PC-3 (cell line): ENCODE measurements at regions not wholly inside any gene's neighbourhood (a gene's known extent, or its start where the extent isn't known, plus 50 kb on each side); places are given as distances from the start of the nearest gene placed in this dataset.

ENCODE experiments used
- ATAC-seq: fragments of 200-7000 bp; cut with Tn5 transposase; 2 replicates; pipeline ENCODE4 v1.9.1; 2020; ENCODE audit warnings: mild to moderate bottlenecking, moderate library complexity
- BruUV-seq: library from RNA; stranded (reverse); fragments of 400-500 nt; replicated peaks from 2 replicates; lab custom pipeline; 2021; lab: Mats Ljungman, UMichigan
- CTCF ChIA-PET: fragments of 300-600 bp; sonication (Branson Sonifier 250); formaldehyde crosslinking; loops from one replicate; lab custom pipeline; 2022; ENCODE audit warnings: antibody characterized with exemption; lab: Charles Lee
- POLR2A ChIA-PET: fragments of 300-600 bp; sonication (Branson Sonifier 250); formaldehyde crosslinking; loops from one replicate; lab custom pipeline; 2022; ENCODE audit warnings: antibody characterized with exemption; ENCODE audit not compliant: unreplicated experiment; lab: Charles Lee
- DNase-seq: peaks from one replicate; pipeline ENCODE4 v3.0.0-alpha.2; 2015
- H2AFZ ChIP-seq: fragments of 300-600 bp; sonication (generic); 2 replicates; pipeline ENCODE4 v1.6.0; 2016; ENCODE audit warnings: antibody characterized with exemption, low read length
- H3F3A ChIP-seq: fragments of 300-600 bp; sonication (generic); one replicate; pipeline ENCODE4 v1.6.0; 2017; ENCODE audit warnings: antibody characterized with exemption, low read length, control low read depth, mild to moderate bottlenecking; ENCODE audit not compliant: unreplicated experiment
- H3K27ac ChIP-seq: fragments of 300-600 bp; sonication (generic); 2 replicates; pipeline ENCODE4 v1.5.1; 2016; ENCODE audit warnings: mild to moderate bottlenecking, low read length
- H3K27me3 ChIP-seq: fragments of 300-600 bp; sonication (generic); 2 replicates; pipeline ENCODE4 v1.6.1; 2016; ENCODE audit warnings: low read length, mixed read lengths
- H3K36me3 ChIP-seq: fragments of 300-600 bp; sonication (generic); 2 replicates; pipeline ENCODE4 v1.6.1; 2016; ENCODE audit warnings: low read depth, mixed run types, low read length, mixed read lengths
- H3K4me1 ChIP-seq: fragments of 300-600 bp; sonication (generic); 2 replicates; pipeline ENCODE4 v1.5.1; 2016; ENCODE audit warnings: low read length; ENCODE audit not compliant: insufficient read depth
- H3K4me2 ChIP-seq: fragments of 300-600 bp; sonication (generic); 2 replicates; pipeline ENCODE4 v1.6.0; 2016; ENCODE audit warnings: low read length
- H3K4me3 ChIP-seq: fragments of 300-600 bp; sonication (generic); 2 replicates; pipeline ENCODE4 v1.5.1; 2016; ENCODE audit warnings: mild to moderate bottlenecking, low read length, mixed read lengths
- H3K79me2 ChIP-seq: fragments of 300-600 bp; sonication (generic); 2 replicates; pipeline ENCODE4 v1.6.1; 2017; ENCODE audit warnings: low read length, mixed read lengths
- H3K9ac ChIP-seq: fragments of 300-600 bp; sonication (generic); 2 replicates; pipeline ENCODE4 v1.6.0; 2016; ENCODE audit warnings: mild to moderate bottlenecking, low read length
- H3K9me2 ChIP-seq: fragments of 300-600 bp; sonication (generic); replicated peaks from 2 replicates; pipeline ENCODE4 v1.6.1; 2016; ENCODE audit warnings: mixed run types, low read length, mixed read lengths
- H3K9me3 ChIP-seq: fragments of 300-600 bp; sonication (generic); 2 replicates; pipeline ENCODE4 v1.6.1; 2016; ENCODE audit warnings: low read length, mixed read lengths
- H4K20me1 ChIP-seq: fragments of 300-600 bp; sonication (generic); 2 replicates; pipeline ENCODE4 v1.6.1; 2016; ENCODE audit warnings: low read length, mixed read lengths
- CTCF ChIP-seq: fragments of 300-600 bp; sonication (generic); conservative IDR thresholded peaks from 2 replicates; pipeline ENCODE4 v1.5.1; 2017; ENCODE audit warnings: antibody characterized with exemption, low read depth, mild to moderate bottlenecking, low read length
- EZH2 ChIP-seq: fragments of 300-600 bp; sonication (generic); IDR thresholded peaks from one replicate; pipeline ENCODE4 v1.6.1; 2017; ENCODE audit warnings: antibody characterized with exemption, mild to moderate bottlenecking, low read length; ENCODE audit not compliant: unreplicated experiment
- EZH2phosphoT487 ChIP-seq: fragments of 300-600 bp; sonication (generic); IDR thresholded peaks from 2 replicates; pipeline ENCODE4 v1.6.1; 2018; ENCODE audit warnings: mild to moderate bottlenecking, antibody characterized with exemption, low read length, borderline replicate concordance
- intact Hi-C: fragments of 100-400 bp; cut with micrococcal nuclease; formaldehyde crosslinking; loops from 2 replicates; pipeline ENCODE4 v1.9.0; 2023

DNA sequence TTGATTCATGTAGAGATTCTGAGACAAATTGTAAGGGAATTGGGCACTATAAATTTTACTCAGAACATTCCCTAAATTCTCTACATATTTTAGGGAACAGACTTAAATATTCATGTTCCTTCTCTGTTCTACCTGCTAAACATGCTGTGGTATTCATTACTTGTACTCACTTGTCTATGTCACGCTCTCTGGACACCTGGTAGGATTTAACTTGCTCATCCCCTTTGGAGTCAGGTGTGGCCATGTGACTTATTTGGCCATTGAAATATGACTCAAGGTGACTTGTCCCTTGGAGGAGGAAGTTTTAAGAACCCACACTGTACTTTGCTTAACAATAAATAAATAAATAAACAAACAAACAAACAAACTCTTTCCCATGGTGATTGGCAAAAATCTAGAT lies 2258.8 kb upstream of the WWC1 start:
- Histone ChIP-seq H3F3A (no peaks in the 10 kb centered on the region), H4K20me1 (no peaks in the 10 kb centered on the region), H3K27ac (no peak overlapping the region), H3K9me2 (no peaks in the 10 kb centered on the region), H3K9me3 (no peaks in the 10 kb centered on the region), H3K36me3 (no peaks in the 10 kb centered on the region), H3K4me1 (no peaks in the 10 kb centered on the region), H3K9ac (no peak overlapping the region), H3K4me3 (no peak overlapping the region), H3K27me3 (no peaks in the 10 kb centered on the region), H3K4me2 (no peak overlapping the region), H3K79me2 (no peaks in the 10 kb centered on the region), H2AFZ (no peak overlapping the region)
- no TSS peak for BruUV-seq
- ChIA-PET CTCF (no interaction called here), POLR2A (no interaction called here)
- TF ChIP-seq EZH2phosphoT487, result no peak
- TF ChIP-seq CTCF, result no peak
- TF ChIP-seq EZH2, result no peak
- no peak for ATAC-seq
- no peak for DNase-seq
- intact Hi-C loops, result no loop called here

DNA sequence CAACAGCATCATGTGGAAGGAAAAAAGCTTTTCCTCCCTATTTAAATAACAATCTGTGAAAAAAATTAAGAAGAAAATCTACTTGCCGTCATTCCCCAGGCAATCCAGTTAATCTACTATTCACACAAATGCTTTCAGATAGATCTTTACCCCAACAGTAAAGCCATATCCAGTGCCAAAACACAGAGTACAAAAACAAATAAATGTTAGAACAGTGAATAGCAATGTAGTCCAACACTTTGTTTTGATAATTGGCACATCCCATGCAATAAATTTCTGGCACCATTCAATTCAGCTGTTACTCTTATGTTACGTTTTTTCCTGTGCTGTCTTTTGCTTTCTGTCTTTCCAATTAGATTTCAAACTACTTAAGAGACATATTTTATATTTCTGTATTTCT lies 2245.5 kb upstream of the WWC1 start:
- H3K4me3 ChIP-seq, result no peak overlapping the region
- TF ChIP-seq CTCF, result no peak
- TF ChIP-seq EZH2, result no peak
- no peak for TF ChIP-seq EZH2phosphoT487
- peaks cover 9% of the 10 kb centered on the region; the same call in 1 of the 2 replicates for H3K9me3 ChIP-seq
- H3K27me3 ChIP-seq, result no peaks in the 10 kb centered on the region
- no peak for DNase-seq
- BruUV-seq, result no TSS peak
- ChIA-PET POLR2A (no interaction called here), CTCF (no interaction called here)
- H3K36me3 ChIP-seq, result no peaks in the 10 kb centered on the region
- no peaks in the 10 kb centered on the region for H3K9me2 ChIP-seq
- H3K79me2 ChIP-seq, result no peaks in the 10 kb centered on the region
- no peak overlapping the region for H3K9ac ChIP-seq
- no peak for ATAC-seq
- no peaks in the 10 kb centered on the region for H3K4me1 ChIP-seq
- intact Hi-C loops, result no loop called here
- no peaks in the 10 kb centered on the region for H3F3A ChIP-seq
- H3K4me2 ChIP-seq, result no peak overlapping the region
- H3K27ac ChIP-seq, result no peak overlapping the region
- no peaks in the 10 kb centered on the region for H4K20me1 ChIP-seq
- no peak overlapping the region for H2AFZ ChIP-seq

- H3K4me2 ChIP-seq, result no peak overlapping the region
- H3K9me3 ChIP-seq, result peaks cover 5% of the 10 kb centered on the region; the same call in 1 of the 2 replicates
- ATAC-seq (no peak), DNase-seq (no peak)
- H4K20me1 ChIP-seq, result no peaks in the 10 kb centered on the region
- no peaks in the 10 kb centered on the region for H3K79me2 ChIP-seq
- no TSS peak for BruUV-seq
- H3K9ac ChIP-seq, result no peak overlapping the region
- TF ChIP-seq EZH2phosphoT487 (no peak), CTCF (no peak), EZH2 (no peak)
- no peak overlapping the region for H2AFZ ChIP-seq
- H3K36me3 ChIP-seq, result no peaks in the 10 kb centered on the region
- POLR2A ChIA-PET, result no interaction called here
- no peaks in the 10 kb centered on the region for H3K4me1 ChIP-seq
- CTCF ChIA-PET, result no interaction called here
- intact Hi-C loops, result no loop called here
- no peaks in the 10 kb centered on the region for H3F3A ChIP-seq
- no peaks in the 10 kb centered on the region for H3K27me3 ChIP-seq
- no peaks in the 10 kb centered on the region for H3K9me2 ChIP-seq
- H3K27ac ChIP-seq, result no peak overlapping the region
- no peak overlapping the region for H3K4me3 ChIP-seq
Measured at GRCh38 chr5:166046956-166047355, 2244.5 kb upstream of the WWC1 start.
